ENCODE measurements at regions not wholly inside any gene's neighbourhood (a gene's known extent, or its start where the extent isn't known, plus 50 kb on each side); places are given as distances from the start of the nearest gene placed in this dataset.

GRCh38 chr4:30783751-30784150, 63.6 kb downstream of the PCDH7 start:
- no peak for FAIRE-seq

- peak; percentile 67 for FAIRE-seq
Observed at GRCh38 chr4:30789219-30789671, 69.1 kb downstream of the PCDH7 start.

DNA sequence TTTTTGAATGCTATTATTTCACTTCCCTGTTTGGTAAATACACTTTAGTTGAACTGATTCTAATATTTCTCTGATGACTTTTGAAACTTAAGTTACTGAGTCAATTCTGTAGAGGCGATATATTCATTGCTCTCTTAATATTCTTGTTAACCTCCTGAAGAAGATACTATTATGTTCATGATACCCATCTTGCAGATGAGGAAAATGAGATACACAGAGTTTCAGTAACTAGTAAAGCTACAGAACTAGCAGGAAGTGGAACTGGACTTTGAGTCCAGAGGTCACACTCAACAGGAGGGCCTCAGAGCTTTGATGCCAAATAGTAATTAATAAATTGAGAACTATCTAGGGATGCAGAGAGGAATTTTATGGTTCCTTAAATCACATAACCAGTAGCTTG, 70.0 kb downstream of the PCDH7 start:
- no peak for FAIRE-seq

DNA sequence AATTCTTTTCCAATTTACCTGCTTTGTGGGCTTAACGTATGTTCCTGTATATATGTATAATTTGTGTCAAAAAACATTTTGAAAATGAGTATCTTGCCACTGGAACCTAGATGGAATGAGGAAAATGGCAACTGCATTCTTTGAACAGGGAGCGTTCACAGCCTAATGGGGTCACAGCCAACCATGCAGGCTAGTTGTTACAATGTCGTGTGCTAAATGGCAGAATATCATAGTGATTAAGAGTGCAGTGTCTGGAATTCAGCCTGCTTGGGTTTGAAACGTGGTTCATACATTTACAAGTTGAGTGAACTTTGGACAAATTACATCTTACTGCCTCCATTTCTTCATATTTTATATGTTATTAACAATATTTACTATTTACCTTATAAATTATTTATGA, 70.8 kb downstream of the PCDH7 start:
- FAIRE-seq, result no peak

- FAIRE-seq, result no peak
Observed at GRCh38 chr4:30792601-30793000, 72.4 kb downstream of the PCDH7 start.

DNA sequence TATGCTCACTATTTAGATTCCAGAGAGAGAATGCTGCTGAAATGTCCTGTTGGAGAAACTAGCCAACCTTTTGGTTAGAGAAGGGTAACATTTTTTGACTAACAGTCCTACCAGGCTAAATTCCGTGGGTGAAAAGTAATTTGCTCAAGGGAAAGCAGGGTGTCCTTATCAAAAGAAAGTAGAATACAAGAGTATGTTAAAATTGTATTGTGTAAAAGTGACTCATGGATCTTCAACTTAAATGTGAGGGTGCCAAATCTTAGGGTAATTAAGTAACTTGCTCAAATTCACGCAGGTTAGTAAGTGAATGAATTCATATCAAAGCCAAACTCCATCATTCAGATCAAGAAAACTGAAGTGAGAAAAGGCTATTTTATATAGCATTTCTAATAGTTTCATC, 81.7 kb downstream of the PCDH7 start:
- FAIRE-seq, result no peak

GRCh38 chr4:30802622-30803323, 82.6 kb downstream of the PCDH7 start:
- FAIRE-seq, result no peak

GRCh38 chr4:30808276-30808675, 88.1 kb downstream of the PCDH7 start:
- no peak for FAIRE-seq

DNA sequence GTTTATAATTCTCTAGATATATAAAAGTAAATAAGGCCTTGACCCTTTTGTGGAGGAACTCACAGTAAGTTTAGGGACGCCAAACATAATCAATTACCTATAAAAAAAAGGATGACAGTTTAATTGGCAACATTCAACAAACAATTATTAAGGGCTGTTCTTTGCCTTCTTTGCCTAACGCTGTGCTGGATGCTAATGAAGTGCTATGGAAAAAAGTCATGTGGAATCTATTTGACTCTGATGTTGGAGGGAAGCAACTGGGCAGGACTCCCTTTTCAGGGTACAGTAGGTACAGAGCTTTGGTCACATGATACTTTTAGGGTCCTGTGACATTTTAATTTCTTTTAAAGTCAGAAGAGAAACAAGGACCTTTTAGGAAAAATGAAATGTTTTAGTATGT, 91.1 kb downstream of the PCDH7 start:
- no peak for FAIRE-seq

DNA sequence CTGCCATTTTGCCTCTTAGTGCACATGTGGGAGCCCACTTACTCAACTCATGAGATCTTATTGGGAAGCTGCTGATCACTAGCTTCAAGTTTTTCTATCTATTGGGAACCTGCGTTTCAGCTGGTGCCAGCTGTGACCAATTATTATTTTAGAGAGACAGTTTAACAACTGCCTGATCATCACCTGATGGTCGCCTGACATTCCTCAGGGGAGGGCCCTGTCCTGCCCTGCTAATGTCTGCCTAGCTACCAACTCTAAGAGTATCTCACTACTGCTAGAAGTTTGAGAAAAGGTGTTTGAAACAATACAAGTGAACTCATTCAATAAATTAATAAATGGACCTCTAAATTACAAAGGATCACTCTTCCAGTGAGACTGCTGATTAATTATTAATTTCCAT, 95.5 kb downstream of the PCDH7 start:
- FAIRE-seq, result no peak

DNA sequence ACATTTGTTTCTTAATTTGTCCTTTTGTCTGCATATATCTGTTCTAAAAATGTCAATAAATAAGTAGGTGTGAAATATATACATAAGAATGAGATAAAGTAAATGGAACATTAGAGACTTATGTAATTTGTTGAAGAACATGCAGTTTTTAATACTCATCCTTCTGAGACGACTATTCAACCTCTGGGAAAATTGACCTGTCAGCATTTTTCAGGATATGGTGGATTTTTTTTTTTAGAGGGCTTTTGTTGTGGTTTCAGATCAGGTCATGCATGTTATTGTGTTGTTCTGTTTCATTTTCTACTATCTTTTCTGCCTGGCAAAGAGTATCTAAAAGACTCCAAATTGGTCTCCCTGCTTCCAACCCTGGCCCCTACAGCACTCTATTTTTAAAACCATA, 97.3 kb downstream of the PCDH7 start:
- no peak for FAIRE-seq

GRCh38 chr4:30818541-30818940, 98.4 kb downstream of the PCDH7 start:
- FAIRE-seq, result no peak

GRCh38 chr4:30821275-30821674, 101.1 kb downstream of the PCDH7 start:
- FAIRE-seq, result no peak

DNA sequence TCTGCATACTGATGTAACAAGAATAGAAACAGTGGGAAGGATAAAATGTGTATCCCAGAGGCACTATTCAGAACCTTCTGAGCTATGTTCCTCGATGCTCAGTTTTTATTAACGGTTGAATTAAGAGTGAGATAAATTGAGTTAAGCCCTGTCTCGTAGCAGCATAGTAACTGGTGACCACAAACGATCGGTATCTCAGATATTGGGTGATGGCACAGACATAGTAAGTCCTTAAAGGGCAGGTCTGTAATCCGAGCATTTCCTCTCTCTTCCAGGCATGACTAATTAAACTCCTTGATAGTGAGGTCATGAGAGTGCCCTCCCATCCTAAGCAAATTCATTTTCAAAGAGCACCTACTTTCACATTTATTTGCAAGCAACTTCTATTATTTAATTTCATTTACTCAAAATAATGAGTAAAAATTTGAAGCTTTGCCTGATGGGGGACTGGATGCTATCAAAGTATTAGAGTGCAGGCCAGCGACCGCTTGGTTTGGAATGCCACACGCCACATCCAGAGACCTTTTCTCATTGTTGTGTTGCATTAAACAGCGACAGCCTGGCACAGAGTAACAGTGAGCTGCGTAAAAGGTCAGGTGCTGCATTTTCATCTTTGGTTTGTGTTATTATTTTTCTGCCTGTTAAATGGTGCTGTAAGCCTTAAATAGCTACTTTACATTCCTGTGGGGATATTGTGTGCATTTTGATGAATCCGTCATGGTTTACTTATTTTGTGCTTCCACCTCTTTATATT, 101.9 kb downstream of the PCDH7 start:
- no peak for FAIRE-seq

GRCh38 chr4:30822911-30823551, 102.9 kb downstream of the PCDH7 start:
- no peak for FAIRE-seq

GRCh38 chr4:30825008-30825770, 105.0 kb downstream of the PCDH7 start:
- FAIRE-seq, result no peak

GRCh38 chr4:30828264-30828926, 108.2 kb downstream of the PCDH7 start:
- FAIRE-seq, result no peak

- no peak for FAIRE-seq
Observed at GRCh38 chr4:30832639-30833038, 112.5 kb downstream of the PCDH7 start.

DNA sequence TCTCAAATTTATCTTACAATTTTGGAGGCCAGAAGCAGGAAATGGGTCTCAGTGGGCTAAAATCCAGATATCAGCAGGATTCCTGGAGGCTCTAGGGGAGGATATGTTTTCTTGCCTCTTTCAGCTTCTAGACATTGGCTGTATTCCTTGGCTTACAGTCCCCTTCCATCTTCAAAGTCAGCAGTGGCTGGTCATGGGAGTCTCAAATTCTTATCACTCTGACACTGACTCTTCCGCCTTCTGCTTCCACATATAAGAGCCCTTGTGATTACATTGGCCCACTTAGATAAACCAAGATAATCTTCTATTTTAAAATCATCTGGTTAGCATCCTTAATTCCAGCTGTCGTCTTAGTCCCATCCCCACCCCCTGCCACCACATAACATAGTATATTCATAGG, 113.0 kb downstream of the PCDH7 start:
- FAIRE-seq, result no peak

- no peak for FAIRE-seq
Observed at GRCh38 chr4:30835044-30835443, 114.9 kb downstream of the PCDH7 start.

DNA sequence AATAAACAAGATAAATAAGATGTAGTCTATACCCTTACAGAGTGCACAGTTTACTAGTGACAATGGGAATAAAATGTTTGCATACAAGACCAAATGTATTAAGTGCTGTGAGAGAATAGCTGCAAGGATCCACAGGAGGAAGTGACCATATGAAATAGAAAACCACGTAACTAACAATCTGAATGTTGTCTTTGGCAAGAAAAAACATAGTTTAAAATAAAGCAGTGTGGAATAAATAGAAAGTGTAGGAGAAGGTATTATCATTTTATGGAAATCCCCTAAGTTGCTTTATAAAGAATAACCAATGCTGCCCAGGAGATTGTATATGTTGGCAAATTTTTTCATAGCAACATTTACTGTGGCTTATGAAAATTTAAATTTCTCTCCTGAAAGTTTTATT, 116.1 kb downstream of the PCDH7 start:
- no peak for FAIRE-seq

DNA sequence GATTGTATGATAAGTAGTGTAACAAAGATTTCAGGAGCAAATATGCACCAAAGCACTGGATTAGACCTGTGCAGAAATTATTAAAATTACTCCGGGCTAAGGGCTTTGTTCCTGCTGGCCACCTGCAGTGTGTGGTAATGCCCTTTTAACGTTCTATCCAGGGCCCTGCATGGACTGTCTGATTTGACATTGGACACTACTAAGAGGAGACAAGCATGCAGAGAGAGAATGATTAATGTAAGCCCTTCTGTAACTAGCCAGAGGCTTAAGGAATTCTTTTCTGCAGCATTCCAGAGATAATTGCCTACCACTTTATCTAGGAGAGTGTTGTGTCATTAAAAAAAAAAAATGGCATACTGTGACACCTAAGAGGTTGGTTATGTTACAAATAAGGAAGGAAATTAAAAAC, 117.0 kb downstream of the PCDH7 start:
- no peak for FAIRE-seq

DNA sequence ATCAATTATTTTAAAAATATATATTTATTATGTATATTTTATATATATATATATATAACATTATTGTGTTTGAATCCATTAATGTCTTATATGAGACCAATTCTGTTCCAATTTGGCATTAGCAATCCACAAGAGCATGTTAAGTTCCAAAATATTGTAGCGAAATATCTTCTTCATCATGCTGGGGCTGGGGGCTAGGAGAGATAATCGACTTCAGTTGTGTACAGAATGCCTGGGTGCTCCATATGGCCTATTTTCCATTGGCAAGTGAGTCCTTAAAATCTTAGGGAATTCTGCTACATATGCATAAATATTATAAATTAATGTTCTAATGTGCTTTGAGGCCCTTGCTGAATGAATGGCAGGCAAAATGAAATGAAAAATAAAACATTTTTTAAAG, 117.7 kb downstream of the PCDH7 start:
- FAIRE-seq, result no peak

All from endometrium (tissue), 2 donors.